GM19240 (cell line): ENCODE measurements at regions not wholly inside any gene's neighbourhood (a gene's known extent, or its start where the extent isn't known, plus 50 kb on each side); places are given as distances from the start of the nearest gene placed in this dataset.
A peak's percentile ranks its signal among the peaks of the same experiment; 100 is the strongest.
"Not testable (repeated sequence)": the region's sequence is repeated elsewhere in the genome, so short reads cannot be mapped to it uniquely, and the experiment has no call there.

ENCODE experiments used
- DNase-seq: peaks from one replicate; pipeline ENCODE4 v3.0.0; 2011; ENCODE audit warnings: low spot score; ENCODE audit not compliant: insufficient read length

- DNase-seq, result no peak
Measured at GRCh38 chr2:176892676-176893226, 319.8 kb upstream of the HNRNPA3 start.

- no peak for DNase-seq
Measured at GRCh38 chr2:176895158-176895557, 317.4 kb upstream of the HNRNPA3 start.

GRCh38 chr2:176902454-176902853 lies 310.1 kb upstream of the HNRNPA3 start:
- no peak for DNase-seq

GRCh38 chr2:176904053-176904452 lies 308.5 kb upstream of the HNRNPA3 start:
- not testable (repeated sequence) for DNase-seq

GRCh38 chr2:176907341-176907740 lies 305.3 kb upstream of the HNRNPA3 start:
- DNase-seq, result no peak

GRCh38 chr2:176910828-176911227 lies 301.8 kb upstream of the HNRNPA3 start:
- no peak for DNase-seq

- no peak for DNase-seq
Measured at GRCh38 chr2:176913955-176914354, 298.6 kb upstream of the HNRNPA3 start.

GRCh38 chr2:176914371-176914770 lies 298.2 kb upstream of the HNRNPA3 start:
- DNase-seq, result no peak

GRCh38 chr2:176922545-176922944 lies 290.0 kb upstream of the HNRNPA3 start:
- not testable (repeated sequence) for DNase-seq

- no peak for DNase-seq
Measured at GRCh38 chr2:176923205-176923604, 289.4 kb upstream of the HNRNPA3 start.

GRCh38 chr2:176924909-176925534 lies 287.6 kb upstream of the HNRNPA3 start:
- DNase-seq, result no peak

GRCh38 chr2:176926453-176926852 lies 286.1 kb upstream of the HNRNPA3 start:
- no peak for DNase-seq

GRCh38 chr2:176929387-176929786 lies 283.2 kb upstream of the HNRNPA3 start:
- DNase-seq, result not testable (repeated sequence)

- DNase-seq, result peak; percentile 36
Measured at GRCh38 chr2:176931588-176932563, 280.7 kb upstream of the HNRNPA3 start.

- no peak for DNase-seq
Measured at GRCh38 chr2:176934131-176934530, 278.5 kb upstream of the HNRNPA3 start.

- no peak for DNase-seq
Measured at GRCh38 chr2:176934869-176935415, 277.7 kb upstream of the HNRNPA3 start.

GRCh38 chr2:176935543-176936102 lies 277.0 kb upstream of the HNRNPA3 start:
- no peak for DNase-seq

- no peak for DNase-seq
Measured at GRCh38 chr2:176936410-176936809, 276.2 kb upstream of the HNRNPA3 start.

GRCh38 chr2:176944998-176945397 lies 267.6 kb upstream of the HNRNPA3 start:
- DNase-seq, result no peak

GRCh38 chr2:176947754-176948153 lies 264.8 kb upstream of the HNRNPA3 start:
- DNase-seq, result no peak

GRCh38 chr2:176951218-176951617 lies 261.4 kb upstream of the HNRNPA3 start:
- not testable (repeated sequence) for DNase-seq

GRCh38 chr2:176956791-176957190 lies 255.8 kb upstream of the HNRNPA3 start:
- no peak for DNase-seq
